ENCODE measurements at regions not wholly inside any gene's neighbourhood (a gene's known extent, or its start where the extent isn't known, plus 50 kb on each side); places are given as distances from the start of the nearest gene placed in this dataset.

GRCh38 chr12:89797436-89797835 lies 88.8 kb upstream of the ATP2B1 start:
- TF ChIP-seq POLR2A (IDR thresholded peaks at IDR 0.05) = no peak
- TF ChIP-seq CTCF (IDR thresholded peaks at IDR 0.05) = no peak

All from thyroid gland (tissue), 4 donors.